Activated CD8-positive, alpha-beta memory T cell treated with anti-CD3 and anti-CD28 coated beads for 36 hours (primary cell): ENCODE measurements at regions not wholly inside any gene's neighbourhood (a gene's known extent, or its start where the extent isn't known, plus 50 kb on each side); places are given as distances from the start of the nearest gene placed in this dataset.

Source experiments
- CTCF ChIA-PET: fragments of 350-600 bp; sonication (Branson Sonifier 250); formaldehyde crosslinking; loops from one replicate; lab custom pipeline; 2021; ENCODE audit warnings: antibody characterized with exemption; lab: Charles Lee
- POLR2A ChIA-PET: fragments of 350-600 bp; sonication (Branson Sonifier 250); formaldehyde crosslinking; loops from one replicate; lab custom pipeline; 2021; ENCODE audit warnings: antibody characterized with exemption; lab: Charles Lee

GRCh38 chr1:25026304-25026703 is 96.2 kb upstream of the RUNX3 start:
- ChIA-PET CTCF (interaction anchor here (0.7 to 1.4 kb wide), 5 partner anchors 40 to 93 kb away, joined by 3 read pairs; no protein-coding TSS in a partner anchor), POLR2A (interaction anchor here (0.8 kb wide), 1 partner anchor 61 kb away, joined by 4 read pairs; no protein-coding TSS in a partner anchor)

- POLR2A ChIA-PET, result interaction anchor here (0.6 kb wide), 1 partner anchor 29 kb away, joined by 4 read pairs; no protein-coding TSS in a partner anchor
- CTCF ChIA-PET, result interaction anchor here (1.0 to 3.0 kb wide), 3 partner anchors 10 to 92 kb away, joined by 3 to 15 read pairs (median 4); no protein-coding TSS in a partner anchor
Measured at GRCh38 chr1:25024615-25025350, 94.7 kb upstream of the RUNX3 start.

- POLR2A ChIA-PET, result interaction anchor here (1.9 to 2.1 kb wide), 2 partner anchors 33 to 59 kb away, joined by 11 to 49 read pairs; no protein-coding TSS in a partner anchor
- CTCF ChIA-PET, result interaction anchor here (0.8 to 3.0 kb wide), 4 partner anchors 11 to 59 kb away, joined by 3 to 15 read pairs (median 6); no protein-coding TSS in a partner anchor
Measured at GRCh38 chr1:25023826-25024225, 93.8 kb upstream of the RUNX3 start.

GRCh38 chr1:25023190-25023578 is 93.1 kb upstream of the RUNX3 start:
- ChIA-PET POLR2A (interaction anchor here (0.9 to 2.1 kb wide), 9 partner anchors 14 to 97 kb away, joined by 3 to 49 read pairs (median 5); no protein-coding TSS in a partner anchor), CTCF (interaction anchor here (0.6 to 3.0 kb wide), 16 partner anchors 9 to 97 kb away, joined by 3 to 15 read pairs (median 6); no protein-coding TSS in a partner anchor)

- POLR2A ChIA-PET, result interaction anchor here (0.5 to 2.1 kb wide), 19 partner anchors 9 to 666 kb away, joined by 3 to 49 read pairs (median 4); no protein-coding TSS in a partner anchor
- CTCF ChIA-PET, result interaction anchor here (0.7 to 3.0 kb wide), 22 partner anchors 9 to 96 kb away, joined by 3 to 15 read pairs (median 4); no protein-coding TSS in a partner anchor
Measured at GRCh38 chr1:25022361-25023189, 92.5 kb upstream of the RUNX3 start.

GRCh38 chr1:25021591-25022215 is 91.6 kb upstream of the RUNX3 start:
- ChIA-PET POLR2A (interaction anchor here (0.5 to 2.1 kb wide), 15 partner anchors 10 to 665 kb away, joined by 3 to 49 read pairs (median 4); no protein-coding TSS in a partner anchor), CTCF (interaction anchor here (0.7 to 3.0 kb wide), 19 partner anchors 10 to 95 kb away, joined by 3 to 15 read pairs (median 4); no protein-coding TSS in a partner anchor)

- CTCF ChIA-PET, result interaction anchor here (1.2 to 2.9 kb wide), 3 partner anchors 11 to 14 kb away, joined by 4 to 14 read pairs (median 11); no protein-coding TSS in a partner anchor
- POLR2A ChIA-PET, result interaction anchor here (1.5 kb wide), 1 partner anchor 62 kb away, joined by 6 read pairs; no protein-coding TSS in a partner anchor
Measured at GRCh38 chr1:25020851-25021590, 90.9 kb upstream of the RUNX3 start.

- CTCF ChIA-PET, result interaction anchor here (2.9 kb wide), 1 partner anchor 11 kb away, joined by 11 read pairs; no protein-coding TSS in a partner anchor
- POLR2A ChIA-PET, result no interaction called here
Measured at GRCh38 chr1:25020173-25020845, 90.2 kb upstream of the RUNX3 start.

- CTCF ChIA-PET, result no interaction called here
- POLR2A ChIA-PET, result no interaction called here
Measured at GRCh38 chr1:25019337-25020172, 89.5 kb upstream of the RUNX3 start.

- CTCF ChIA-PET, result no interaction called here
- POLR2A ChIA-PET, result no interaction called here
Measured at GRCh38 chr1:25018943-25019336, 88.9 kb upstream of the RUNX3 start.

GRCh38 chr1:25018110-25018735 is 88.1 kb upstream of the RUNX3 start:
- ChIA-PET CTCF (interaction anchor here (1.3 kb wide), 1 partner anchor 15 kb away, joined by 4 read pairs; no protein-coding TSS in a partner anchor), POLR2A (interaction anchor here (0.6 kb wide), 1 partner anchor 90 kb away, joined by 3 read pairs; no protein-coding TSS in a partner anchor)

- ChIA-PET POLR2A (interaction anchor here (0.6 kb wide), 1 partner anchor 89 kb away, joined by 3 read pairs; no protein-coding TSS in a partner anchor), CTCF (interaction anchor here (0.6 to 1.3 kb wide), 2 partner anchors 14 to 26 kb away, joined by 3 to 4 read pairs; no protein-coding TSS in a partner anchor)
Measured at GRCh38 chr1:25017436-25018109, 87.5 kb upstream of the RUNX3 start.

- POLR2A ChIA-PET, result interaction anchor here (0.6 to 1.1 kb wide), 2 partner anchors 16 to 52 kb away, joined by 3 to 4 read pairs; no protein-coding TSS in a partner anchor
- CTCF ChIA-PET, result no interaction called here
Measured at GRCh38 chr1:25012966-25013962, 83.2 kb upstream of the RUNX3 start.
